GM21528 (cell line): ENCODE measurements at regions not wholly inside any gene's neighbourhood (a gene's known extent, or its start where the extent isn't known, plus 50 kb on each side); places are given as distances from the start of the nearest gene placed in this dataset.
"Not testable (repeated sequence)": the region's sequence is repeated elsewhere in the genome, so short reads cannot be mapped to it uniquely, and the experiment has no call there.

Experiments used
- ATAC-seq: cut with Tn5 transposase; IDR thresholded peaks from one replicate; pipeline ENCODE4 v1.9.1; 2021; ENCODE audit warnings: mild to moderate bottlenecking, moderate library complexity; ENCODE audit not compliant: unreplicated experiment, low FRiP score

- no peak for ATAC-seq
Observed at GRCh38 chr2:19207452-19207851, 151.0 kb downstream of the OSR1 start.

DNA sequence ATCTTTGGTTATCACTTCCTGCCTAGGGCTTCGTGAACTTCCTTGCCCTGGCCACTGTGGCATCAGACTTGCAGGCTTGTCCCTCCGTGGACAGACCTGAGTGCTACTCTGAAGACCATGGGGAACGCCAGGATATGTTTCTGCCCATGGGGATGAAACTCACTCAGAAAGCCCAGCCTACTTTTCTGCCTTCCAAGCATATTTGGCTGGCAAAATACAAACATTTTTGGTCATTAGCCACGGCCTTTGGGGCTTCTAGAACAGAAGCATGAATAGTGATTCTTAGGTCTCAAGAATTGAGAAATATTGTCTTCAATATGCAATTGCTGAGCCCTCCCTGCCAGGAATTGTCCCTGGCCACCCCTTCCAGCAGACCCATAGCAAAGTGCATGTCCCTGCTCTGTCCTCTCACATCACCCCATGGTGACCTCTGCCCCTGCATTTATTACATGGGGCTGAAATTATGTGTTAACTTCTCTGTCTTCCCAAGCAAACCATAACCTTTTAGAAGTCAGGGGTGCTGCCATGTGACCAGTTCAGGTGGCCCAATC, 152.4 kb downstream of the OSR1 start:
- ATAC-seq: no peak

- no peak for ATAC-seq
Observed at GRCh38 chr2:19203866-19204265, 154.6 kb downstream of the OSR1 start.

DNA sequence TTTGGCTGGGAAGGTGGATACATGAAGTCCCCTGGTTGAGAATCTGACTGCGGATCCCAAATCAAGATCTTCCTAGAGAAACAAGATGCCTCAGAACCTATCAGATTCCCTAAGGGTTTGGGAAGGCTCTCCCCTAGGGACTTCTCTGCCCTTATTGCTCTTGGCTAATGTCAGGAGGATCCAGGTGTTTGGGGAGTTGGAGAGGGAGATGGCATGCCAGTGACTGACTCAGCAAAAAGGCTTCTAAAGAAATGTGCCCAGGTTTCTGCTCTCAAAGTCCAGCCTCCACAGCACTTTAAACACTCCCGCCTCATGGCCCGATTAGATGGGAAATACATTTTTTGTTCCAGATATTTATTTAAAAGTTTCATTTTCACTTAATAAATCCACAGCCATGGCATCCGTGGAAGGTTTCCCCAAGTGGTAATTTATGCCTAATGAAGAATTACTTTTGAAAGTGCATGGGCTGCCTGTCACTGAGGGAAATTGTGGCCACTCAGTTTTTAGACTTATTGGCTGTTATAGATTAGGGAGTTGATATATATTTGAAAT, 156.4 kb downstream of the OSR1 start:
- no peak for ATAC-seq

DNA sequence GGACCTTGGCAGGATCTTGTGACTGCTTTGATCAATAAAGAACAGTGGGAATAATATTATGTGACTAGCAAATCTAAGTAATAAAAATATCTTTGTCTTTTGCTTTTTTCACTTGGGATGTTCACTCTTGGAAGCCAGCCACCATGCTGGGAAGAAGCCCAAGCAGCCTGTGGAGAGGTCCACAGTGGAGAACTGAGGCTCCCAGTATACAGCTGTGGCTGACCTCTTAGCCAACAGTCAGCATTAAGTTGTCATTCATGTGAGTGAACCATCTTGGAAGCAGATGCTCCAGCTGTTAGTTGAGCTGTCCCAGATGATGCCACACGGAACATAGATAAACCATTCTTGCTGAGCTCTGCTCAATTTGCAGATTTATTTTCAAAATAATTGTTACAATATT, 160.0 kb downstream of the OSR1 start:
- ATAC-seq: no peak

- ATAC-seq: no peak
Observed at GRCh38 chr2:19195661-19196060, 162.8 kb downstream of the OSR1 start.

DNA sequence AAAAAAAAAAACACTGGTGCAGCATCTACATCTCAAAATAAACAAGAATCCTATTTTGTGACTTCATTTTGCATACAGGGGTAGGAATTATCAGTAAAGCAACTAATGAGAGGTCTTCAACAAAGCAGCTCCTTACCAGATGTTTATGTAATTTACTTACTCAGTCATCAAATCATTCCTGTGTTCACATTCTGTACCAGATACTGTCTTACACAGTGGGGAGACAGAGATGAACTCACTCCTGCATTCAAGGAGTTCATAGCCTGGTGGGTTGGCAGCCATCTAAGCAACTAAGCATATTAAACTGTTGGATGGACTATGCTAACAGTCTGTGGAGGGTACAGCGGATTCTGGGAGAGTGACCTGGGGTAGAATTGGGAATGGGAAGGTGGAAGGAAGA, 169.0 kb downstream of the OSR1 start:
- no peak for ATAC-seq

DNA sequence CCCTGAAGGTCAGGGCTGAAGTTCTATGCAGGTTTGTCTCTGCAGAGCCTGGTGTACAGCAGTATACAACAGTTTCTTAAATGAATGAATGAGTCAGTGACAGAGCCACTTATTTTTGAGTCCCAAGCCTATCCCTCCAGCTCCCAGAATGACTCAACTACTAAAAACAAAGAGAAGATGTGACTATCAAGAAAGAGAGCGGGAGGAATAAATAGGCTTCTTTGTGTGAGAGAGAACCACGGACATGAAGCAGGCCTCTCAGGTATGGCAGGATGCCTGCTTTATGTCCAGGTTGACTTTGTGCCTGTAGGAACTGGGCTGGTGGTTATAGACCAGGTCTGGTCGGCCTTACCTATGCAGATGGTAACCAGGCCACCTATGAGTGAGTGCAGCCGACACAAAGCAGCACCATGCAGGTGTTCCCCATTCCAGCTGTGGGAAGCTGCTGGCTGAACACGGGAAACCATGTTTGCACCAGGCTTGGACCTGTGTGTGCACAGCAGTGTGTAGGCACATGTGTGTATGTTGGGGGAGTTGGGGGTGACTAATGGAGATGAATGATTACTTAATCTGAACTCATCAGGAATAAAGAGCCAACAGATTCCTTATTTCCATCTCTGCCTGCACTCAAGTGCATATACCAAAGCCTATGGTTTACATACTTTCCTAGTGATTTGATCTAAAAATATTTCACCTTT, 171.0 kb downstream of the OSR1 start:
- no peak for ATAC-seq

- no peak for ATAC-seq
Observed at GRCh38 chr2:19185086-19185485, 173.3 kb downstream of the OSR1 start.

DNA sequence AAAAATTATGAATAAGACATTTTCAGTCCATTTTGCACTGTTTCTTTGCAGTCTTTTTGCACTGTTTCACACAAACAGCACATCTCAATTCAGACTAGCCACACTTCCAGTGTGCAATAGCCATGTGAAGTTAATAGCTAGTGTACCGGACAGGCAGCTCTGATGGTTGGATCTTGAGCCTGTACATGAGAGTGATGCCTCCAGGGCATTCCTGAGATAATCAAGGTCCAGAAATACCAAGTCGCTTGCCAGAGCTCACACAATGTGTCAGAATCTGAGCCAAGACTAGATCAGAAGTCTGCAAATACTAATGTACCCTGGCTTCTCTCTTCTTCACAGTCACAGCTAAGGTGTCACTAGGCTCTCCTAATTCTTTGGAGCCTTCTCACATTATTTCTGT, 180.2 kb downstream of the OSR1 start:
- ATAC-seq: no peak

DNA sequence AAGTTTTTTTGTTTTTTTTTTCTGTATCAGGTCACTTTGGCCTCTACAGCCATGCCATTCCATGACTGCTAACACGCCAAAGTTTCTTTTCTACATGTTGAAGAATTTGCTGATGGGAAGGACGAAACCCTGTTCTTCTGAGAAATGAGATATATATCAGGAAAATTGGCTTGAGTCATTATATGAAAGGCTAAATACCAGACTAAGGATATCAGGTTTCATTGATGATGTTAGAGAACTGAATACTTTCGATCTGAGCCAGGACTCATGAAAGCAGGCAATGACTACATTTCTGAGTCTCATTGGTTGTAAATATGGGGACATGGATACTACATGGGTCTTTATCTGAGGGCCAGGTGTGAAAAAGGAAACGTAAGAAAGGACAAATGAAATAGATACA, 181.4 kb downstream of the OSR1 start:
- no peak for ATAC-seq

DNA sequence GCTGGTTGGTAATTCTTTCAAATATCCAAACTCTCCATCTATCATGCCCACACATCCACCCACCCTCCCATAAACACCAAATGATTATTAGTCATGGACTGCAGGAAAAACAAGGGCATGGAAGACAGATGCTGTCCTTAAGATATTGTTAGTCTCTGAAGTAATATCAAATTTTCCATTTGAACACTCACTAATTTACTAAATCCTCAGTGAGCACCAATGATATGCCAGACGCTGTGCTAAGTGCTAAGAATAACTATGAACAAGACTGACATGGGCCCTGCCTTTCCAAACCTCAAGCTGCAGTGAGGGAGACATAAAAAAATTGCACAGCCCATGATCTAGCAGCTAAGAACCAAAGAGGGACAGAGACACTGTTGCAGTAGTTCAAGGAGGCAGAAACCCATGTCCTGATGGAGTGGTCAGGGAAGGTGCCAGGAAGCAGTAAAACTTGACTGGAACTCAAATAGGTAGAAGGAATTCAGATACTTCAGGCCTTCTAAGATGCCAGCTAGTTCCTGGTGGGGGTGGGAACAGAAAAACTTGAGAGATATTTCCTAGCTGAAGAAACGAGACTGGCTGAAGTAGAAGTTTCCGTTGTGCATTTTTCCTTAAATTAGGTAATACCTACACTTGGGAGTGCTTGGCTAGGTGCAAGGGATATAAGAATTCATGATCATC, 182.1 kb downstream of the OSR1 start:
- ATAC-seq: no peak

- ATAC-seq: no peak
Observed at GRCh38 chr2:19174176-19174575, 184.2 kb downstream of the OSR1 start.

DNA sequence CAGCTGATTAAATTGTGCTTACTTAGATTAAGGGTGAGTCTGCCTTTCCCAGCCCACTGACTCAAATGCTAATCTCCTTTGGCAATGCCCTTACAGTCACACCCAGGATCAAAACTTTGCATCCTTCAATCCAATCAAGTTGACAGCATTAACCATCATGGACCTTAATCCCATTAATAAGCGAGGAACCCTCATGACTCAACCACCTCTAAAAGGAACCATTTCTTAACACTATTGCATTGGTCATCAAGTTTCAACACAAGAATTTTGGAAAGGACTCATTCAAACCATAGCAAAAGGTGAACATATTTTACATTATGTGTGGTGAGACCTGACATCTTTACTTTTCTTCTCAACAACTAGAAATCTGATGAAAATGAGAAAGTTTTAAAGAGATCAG, 187.0 kb downstream of the OSR1 start:
- ATAC-seq: no peak

DNA sequence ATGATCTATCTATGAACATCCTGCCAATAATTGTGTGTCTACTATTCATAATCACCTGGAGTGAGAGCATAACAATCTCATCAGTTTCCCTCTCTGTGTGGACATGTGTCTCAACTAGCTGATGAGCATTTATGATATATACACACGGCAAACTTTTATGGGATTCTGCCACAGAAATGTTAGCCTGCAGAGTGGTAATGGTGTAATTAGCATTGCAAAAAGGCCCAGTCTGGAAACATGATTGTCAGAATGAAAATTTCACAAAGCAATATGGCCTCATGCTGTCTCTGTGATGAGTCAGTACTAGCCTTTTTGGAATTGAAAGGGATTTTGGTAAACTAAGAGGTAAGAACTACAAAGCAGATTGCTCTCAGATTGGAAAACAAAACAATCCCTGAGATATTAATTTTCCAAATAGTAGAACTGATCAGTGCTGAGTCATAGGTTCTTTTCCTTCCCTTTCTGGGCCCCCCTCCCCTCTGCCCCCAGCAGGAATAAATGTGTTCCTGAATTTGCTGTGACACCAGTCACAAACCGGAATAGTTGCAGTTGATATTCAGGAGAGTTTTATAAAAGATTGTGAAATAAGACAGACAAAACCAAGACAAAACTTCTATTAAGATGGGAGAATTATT, 189.2 kb downstream of the OSR1 start:
- no peak for ATAC-seq

- ATAC-seq: not testable (repeated sequence)
Observed at GRCh38 chr2:19164099-19164498, 194.3 kb downstream of the OSR1 start.

- no peak for ATAC-seq
Observed at GRCh38 chr2:19158896-19159295, 199.5 kb downstream of the OSR1 start.

DNA sequence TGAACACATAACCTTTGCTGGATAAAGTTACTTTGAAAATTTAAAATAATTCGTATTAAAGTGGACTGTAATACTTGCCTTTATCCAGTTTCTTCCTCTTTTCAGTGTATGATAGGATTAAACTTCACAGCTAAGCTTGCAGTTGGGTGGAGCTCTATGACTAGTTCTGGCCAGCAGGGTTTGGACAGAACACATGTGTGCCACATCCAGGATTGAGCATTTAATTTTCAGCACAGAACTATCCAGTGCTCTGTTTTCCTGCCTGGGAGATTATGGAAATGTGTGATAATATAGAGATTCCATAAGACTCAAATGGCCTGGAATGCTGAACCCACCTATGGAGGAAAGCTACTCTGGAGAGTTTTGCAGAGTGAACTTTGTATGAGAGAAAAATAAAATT, 200.2 kb downstream of the OSR1 start:
- no peak for ATAC-seq

DNA sequence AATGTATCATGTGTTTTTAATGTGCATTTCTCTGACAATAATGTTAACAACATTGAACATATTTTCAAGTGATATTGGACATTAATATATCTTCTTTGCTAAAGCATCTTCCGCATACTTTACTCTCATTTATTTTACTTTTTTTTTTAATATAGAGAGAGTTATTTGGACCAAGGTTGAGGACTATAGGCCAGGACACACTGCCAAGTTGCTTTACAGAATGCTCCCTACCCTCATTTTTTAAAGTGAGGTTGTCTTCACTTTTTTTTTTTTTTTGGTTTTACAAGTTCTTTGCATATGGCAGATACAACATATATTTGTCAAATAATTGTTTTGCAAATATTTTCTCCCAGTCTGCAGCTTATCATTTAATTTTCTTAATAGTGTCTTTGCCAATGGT, 201.8 kb downstream of the OSR1 start:
- no peak for ATAC-seq

DNA sequence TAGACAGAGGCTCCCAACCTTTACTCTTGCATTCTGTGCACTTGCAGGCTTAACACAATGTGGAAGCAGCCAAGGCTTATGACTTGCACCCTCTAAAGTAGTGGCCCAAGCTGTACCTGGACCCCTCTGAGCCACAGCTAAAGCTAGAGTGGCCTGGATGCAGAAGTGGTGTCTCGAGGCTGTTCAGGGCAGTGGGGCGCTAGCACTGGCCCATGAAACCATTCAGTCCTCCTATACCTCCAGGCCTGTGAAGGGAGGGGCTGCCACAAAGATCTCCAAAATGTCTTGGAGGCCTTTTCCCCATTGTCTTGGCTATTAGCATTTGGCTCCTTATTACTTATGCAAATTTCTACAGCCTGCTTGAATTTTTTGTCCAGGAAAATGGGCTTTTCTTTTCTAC, 207.7 kb downstream of the OSR1 start:
- ATAC-seq: no peak

DNA sequence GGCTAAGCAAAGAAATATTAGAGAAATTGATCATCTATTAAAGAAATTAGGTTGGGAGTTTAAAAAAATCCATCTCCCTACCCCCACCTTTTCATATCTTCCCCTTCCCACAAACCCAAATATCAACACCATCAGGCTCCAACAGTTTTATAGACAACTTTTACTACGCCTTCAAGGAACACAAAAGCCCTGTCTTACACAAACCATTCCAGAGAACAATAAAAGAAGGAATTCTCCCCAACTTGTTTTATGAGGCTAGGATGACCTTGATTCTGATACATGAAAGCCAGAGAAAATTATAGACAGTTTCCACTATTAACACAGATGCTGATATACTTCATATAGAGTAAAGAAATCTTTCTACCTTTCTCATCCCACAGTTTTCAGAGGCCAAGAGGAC, 211.6 kb downstream of the OSR1 start:
- ATAC-seq: no peak
